Lung microvascular endothelial cell (primary cell): ENCODE measurements at regions not wholly inside any gene's neighbourhood (a gene's known extent, or its start where the extent isn't known, plus 50 kb on each side); places are given as distances from the start of the nearest gene placed in this dataset.

Experiments used
- DNase-seq, 2 donors: peaks; one replicate each; pipeline versions ENCODE4 v3.0.0 to v3.0.0-alpha.2; 2010; ENCODE audit warnings: low read depth in 2 of 2

GRCh38 chr10:120702032-120702431, 149.1 kb upstream of the WDR11 start:
- no peak for DNase-seq

DNA sequence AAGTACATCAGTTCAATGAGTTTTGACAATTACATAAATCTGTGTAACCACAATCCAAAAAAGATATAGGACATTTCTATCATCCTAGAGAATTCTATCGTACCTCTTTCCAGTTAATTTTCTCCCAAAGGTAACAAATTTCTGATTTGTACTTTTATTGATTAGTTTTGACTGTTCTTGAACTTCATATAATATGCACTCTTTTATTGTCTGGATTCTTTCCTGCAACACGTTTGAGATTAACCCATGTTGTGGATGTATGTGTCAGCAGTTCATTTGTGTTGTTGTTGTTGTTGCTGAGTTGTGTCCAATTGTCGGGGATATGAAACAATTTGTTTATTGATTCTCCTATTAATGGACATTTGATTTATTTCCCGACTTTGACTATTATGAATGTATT, 145.9 kb upstream of the WDR11 start:
- no peak for DNase-seq

- DNase-seq, result no peak
These were observed 141.1 kb upstream of the WDR11 start for GRCh38 chr10:120710076-120710475.

GRCh38 chr10:120711860-120712259, 139.3 kb upstream of the WDR11 start:
- DNase-seq, result no peak

DNA sequence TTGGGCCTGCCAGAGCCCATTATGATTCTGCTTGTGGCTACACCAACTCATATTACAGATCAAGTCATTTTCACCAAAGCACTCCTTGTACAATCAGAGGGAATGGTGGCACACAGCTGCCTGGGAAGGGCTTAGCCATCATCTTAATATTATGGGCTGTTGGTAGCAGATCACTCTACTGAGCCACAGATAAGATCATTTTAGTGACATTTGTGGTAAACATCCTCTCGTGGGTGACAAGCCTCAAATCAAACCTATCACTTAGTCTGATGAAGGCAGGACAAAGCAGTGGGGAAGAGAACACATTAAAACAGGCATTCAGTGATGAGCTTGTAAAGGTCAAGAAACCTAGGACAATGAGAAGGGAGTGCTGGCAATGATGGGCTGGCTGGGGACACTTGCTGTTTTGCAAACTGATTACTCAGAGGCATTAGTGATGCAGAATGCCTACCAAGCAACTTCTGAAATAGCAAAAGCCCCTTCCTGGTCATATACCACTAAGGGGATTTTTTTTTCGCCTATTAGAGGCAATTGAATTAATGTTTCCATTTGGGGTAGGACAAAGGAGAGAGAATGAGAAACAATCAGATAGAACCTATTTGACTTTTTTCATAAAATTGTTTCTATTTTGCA, 137.5 kb upstream of the WDR11 start:
- no peak for DNase-seq

DNA sequence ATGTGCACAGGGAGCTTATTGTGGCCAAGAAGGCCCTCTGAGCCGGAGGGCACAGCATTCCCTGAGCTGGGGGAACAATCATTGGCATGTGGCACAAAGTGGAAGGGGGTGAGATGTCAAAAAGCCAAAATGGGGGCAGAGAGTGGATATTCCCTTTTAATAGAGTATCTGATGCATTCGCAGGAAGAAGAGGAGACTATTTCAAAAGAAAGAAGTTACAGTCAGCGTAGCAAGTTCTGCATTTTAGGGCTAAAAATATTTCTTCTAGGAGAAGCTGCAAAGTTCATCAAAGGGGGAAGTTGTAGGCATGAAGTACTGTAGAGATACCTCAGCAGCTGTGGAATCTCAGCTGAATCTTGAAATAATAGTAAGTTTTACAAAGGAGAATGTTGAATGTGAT, 136.0 kb upstream of the WDR11 start:
- no peak for DNase-seq

DNA sequence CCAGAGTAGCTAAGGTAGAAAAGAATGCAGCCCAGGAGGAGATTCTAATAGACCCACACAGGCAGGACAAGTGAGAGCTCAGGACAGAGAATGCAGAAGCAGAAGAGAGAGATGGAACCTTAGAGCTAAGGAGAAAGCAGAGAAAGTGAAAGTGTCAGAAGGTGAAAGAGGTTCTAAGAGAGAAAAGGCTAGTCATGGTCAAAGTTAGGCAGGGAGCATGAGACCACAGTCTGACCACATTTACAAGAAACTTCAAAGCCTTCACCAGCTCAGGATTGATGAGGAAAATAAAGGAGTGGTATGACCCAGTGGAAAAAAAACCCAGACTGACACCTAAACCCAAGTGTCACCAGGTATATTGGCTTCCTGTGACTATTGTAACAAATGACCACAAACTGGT, 131.8 kb upstream of the WDR11 start:
- DNase-seq, result no peak

GRCh38 chr10:120727001-120727400, 124.2 kb upstream of the WDR11 start:
- DNase-seq, result no peak

DNA sequence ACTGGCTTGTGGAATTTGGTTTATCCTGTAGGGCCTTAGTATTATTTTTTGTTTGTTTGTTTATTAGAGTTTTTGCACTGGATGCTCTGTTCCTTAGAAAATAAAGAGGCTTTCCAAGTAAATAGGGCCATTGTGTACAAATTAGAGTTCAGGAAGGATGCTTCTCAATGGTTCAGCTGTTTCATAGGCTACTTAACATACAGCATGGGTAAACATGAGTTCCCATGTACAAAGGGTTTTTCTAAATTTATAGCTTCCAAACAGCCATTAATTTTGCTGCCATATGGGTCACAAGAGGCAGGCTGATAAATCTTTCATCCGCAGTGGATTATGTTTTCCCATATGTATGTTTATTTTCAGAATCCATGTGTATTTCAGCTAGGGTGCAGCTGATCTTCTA, 121.6 kb upstream of the WDR11 start:
- DNase-seq, result no peak

DNA sequence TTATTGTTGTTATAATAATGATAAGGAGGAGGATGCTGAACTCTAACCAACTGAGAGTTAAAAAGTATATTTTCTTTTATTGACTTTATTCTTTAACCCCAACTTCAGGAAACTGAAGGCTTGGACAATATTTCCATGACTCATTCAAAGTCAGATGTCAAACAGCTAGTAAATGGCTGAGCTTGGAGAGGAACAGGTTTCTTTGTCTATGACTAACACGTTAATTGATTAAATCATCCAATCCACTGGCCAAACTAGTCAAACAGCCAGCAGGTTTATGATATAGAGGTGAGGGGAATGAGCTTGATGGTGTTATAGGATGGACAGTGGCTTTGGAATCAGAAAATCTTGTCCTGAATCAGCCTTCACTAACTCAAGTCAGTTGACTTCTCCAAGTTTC, 119.1 kb upstream of the WDR11 start:
- peak in 1 of 2 donors; percentile 44 for DNase-seq

DNA sequence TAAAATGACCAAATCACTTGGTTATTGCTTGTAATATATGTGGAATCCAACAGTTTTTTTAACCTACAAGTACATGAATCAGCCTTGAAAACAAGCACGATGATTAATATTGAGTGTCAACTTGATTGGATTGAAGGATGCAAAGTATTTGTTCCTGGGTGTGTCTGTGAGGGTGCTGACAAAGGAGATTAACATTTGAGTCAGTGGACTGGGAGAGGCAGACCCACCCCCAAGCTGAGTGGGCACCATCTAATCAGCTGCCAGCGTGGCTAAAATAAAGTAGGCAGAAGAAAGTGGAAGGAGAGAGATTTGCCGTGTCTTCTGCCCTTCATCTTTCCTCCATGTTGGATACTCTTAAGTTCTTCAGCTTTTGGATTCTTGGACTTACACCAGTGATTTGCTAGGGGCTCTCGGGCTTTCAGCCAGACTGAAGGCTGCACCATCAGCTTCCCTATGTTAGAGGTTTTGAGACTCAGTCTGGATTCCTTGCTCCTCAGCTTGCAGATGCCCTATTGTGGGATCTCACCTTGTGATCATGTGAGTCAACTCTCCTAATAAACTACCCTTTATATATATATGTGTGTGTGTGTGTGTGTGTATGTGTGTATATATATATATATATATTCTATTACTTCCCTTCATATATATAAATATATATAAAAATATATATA, 118.4 kb upstream of the WDR11 start:
- DNase-seq, result no peak

DNA sequence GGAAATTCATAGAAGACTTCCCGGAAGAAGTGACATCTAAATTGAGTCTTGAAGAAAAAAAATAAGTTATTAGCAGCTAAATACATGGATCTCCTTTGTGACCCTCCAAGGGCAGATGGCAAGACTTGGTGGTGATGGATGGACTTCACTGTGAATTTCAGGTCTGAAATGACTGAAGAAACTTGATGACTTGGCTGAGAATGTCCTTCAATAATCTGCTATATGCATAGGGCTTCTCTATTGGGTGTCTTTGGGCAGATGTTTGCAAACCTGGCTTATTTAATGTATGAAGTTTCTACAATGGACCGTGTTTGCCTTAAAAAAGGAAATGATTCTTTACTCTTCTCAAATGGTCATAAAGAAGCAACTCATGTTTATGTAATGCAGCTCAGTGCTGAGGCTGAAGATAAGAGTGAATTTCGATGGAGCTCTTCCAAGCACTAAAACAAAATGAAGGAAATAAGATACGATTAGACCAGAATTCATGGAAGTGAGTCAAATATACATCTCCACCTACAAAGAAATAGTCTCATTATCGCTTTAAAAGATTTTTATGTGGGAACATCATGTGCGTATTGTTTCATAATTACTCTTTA, 116.6 kb upstream of the WDR11 start:
- DNase-seq, result peak in 1 of 2 donors; percentile 20

DNA sequence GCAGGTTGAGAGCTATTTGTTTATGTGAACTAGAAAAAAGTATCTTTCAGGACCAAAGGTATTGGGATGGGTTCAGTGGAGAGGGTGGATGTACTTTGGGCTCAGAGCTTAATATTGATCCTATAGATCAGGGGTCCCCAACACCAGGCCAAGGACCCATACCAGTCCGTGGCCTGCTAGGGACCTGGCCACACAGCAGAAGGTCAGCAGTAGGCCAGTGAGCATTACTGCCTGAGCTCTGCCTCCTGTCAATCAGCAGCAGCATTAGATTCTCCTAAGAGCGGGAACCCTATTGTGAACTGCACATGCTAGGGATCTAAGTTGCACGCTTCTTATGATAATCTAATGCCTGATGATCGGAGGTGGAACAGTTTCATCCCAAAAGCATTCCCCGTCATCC, 115.8 kb upstream of the WDR11 start:
- no peak for DNase-seq

DNA sequence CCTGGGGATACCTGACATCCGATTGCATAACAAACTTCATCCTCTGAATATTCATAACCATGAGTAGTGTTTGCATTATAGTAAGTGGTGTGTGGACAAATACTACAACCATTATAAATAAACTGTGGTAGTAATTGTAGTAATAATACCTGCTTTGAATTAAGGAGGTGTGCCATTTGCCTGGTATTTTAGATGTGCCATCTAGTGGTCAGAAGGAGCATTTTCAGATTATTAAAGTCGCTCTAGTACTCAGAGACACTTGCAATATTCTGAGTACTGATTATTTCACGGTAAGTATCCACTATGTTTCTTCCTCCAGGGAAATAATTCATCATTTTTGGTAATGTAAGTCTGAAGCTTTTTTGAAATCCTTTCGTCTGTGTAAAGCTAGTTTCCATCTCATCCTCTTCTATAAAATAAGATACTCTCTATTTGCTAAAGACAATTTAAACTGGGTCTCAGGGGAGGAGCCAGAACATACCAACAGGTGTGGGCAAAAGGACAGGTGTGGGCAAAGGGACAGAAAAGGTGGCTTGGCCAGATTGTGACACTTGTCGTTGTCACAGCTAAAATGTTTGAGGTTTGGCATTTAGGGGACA, 115.3 kb upstream of the WDR11 start:
- DNase-seq, result peak; percentile 38 to 47

DNA sequence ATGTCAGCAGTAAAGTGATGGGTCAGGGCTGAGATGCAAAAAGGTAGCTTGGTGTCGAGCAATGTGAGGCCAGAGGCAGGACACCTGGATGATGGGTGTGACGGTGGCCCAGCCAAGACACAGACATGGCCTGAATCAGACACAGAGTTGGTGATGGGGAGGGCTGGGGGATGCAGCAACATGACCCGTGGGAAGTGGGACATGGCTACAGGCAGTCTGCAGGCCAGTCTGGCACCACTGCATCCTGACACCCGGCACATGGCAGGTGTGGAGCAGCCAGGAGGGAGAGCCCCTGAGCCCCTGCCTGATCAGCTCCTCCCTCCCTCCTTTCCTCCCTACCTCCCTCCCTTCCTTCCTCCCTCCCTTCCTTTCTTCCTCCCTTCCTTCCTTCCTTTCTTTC, 114.8 kb upstream of the WDR11 start:
- DNase-seq, result no peak

DNA sequence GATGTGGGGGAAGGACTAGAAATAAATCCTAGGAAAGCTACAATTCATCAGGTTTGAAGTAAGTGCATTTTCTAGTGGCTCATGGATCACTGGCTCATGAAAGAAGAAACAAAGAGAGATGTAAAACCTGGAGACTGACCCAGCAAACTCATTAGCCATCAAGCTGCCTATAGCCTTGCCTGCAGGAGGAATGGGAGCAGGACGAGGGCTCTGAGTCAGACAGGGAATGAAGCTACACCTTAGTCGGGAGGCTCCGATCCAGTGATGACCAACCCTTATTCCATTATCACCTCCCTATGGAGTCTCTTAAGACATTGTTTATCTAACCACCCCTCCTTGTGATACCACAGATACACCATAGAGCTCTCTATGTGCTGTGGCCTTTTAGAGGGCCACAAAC, 112.5 kb upstream of the WDR11 start:
- DNase-seq, result no peak

DNA sequence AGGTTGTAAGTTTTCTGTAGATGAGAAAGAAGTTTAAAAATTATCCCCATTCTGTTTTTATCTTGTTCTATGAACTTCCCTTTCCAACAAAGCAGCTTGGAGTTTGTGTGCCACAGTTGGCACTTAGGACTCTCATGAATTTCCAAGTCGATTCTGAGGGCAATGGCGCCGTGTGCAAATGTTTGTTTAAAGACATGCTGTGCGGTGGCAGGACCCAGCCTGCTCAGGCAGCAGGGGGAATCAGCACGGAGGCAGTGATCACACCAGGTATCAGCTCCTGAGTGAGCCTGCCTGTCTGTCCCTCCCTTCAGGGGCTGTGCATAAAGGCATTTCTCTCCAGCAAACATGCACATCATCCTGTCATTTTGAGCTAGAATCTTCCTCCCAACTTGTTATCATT, 109.8 kb upstream of the WDR11 start:
- DNase-seq, result no peak

GRCh38 chr10:120742373-120742772, 108.8 kb upstream of the WDR11 start:
- no peak for DNase-seq

- DNase-seq, result no peak
These were observed 107.1 kb upstream of the WDR11 start for GRCh38 chr10:120744040-120744439.

DNA sequence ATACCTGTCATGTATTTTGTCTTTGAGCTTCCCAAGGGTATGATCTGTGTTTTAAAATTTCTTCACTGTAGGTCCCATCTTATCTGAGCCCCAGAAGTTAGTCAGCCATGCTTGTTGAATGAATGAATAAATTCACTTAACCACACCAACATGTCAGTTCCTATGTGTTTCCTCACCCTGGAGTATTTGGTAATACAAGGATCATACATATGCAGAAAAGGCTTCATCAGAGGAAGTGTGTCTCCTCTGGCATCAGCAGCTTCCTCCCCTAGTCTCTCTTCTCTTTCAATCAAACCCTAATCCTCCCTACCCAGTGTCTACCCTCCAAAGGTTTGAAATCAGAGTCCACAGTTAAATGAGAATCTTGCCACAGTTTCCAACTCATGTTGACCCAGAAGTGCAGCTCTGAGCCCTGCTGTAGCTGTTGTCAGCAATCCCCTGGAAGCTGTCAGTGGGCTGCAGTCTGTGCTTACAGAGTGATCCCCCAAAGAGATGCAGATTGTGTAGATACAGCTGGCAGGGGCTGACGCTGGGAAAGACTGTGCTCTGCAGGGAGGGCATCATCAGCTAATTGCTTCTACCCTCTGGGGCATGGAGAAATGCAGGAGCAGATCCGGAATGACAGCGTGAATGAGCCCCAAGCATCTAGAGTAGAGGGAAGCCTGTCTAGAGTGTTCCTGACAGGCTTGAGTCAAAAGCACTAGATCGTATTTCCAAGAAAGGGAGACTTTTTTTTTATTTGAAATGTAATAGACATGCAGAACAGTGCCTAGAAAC, 105.0 kb upstream of the WDR11 start:
- no peak for DNase-seq

DNA sequence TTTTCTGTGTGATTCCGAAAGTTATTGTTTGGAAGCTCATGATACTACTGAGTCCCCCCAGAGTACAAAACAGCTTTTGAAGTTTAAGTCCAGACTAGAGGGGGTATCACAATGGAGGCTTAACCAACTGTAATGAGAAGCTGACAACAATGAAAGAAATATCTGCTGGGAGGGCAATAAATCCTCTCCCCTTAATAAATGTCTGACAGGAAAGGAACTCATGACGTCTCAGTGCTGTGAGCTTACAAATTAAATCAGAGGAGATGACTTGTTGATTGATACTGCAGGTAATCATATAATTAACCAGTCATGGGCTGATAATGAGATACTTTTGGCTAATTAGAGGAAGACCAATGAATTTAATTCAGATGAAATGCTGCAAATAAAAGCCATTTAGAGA, 102.6 kb upstream of the WDR11 start:
- DNase-seq, result no peak

GRCh38 chr10:120749072-120749471, 102.1 kb upstream of the WDR11 start:
- no peak for DNase-seq
